Esophagus muscularis mucosa (tissue), 4 donors: ENCODE measurements at regions not wholly inside any gene's neighbourhood (a gene's known extent, or its start where the extent isn't known, plus 50 kb on each side); places are given as distances from the start of the nearest gene placed in this dataset.

Source experiments
- DNase-seq: peaks from one replicate; pipeline ENCODE4 v3.0.0-alpha.2; 2017; ENCODE audit errors: extremely low spot score
- H3K27ac ChIP-seq, 4 donors: fragments of 200-600 bp; sonication (generic); replicated peaks in 1 of 4; 1 replicate in 3 of 4; 2 replicates in 1 of 4; pipeline ENCODE4 v1.5.1; 2016 to 2019; ENCODE audit warnings: mild to moderate bottlenecking in 1 of 4
- H3K27me3 ChIP-seq, 4 donors: fragments of 200-600 bp; sonication (generic); one replicate each; pipeline versions ENCODE4 v1.5.1 to v1.6.0; 2016 to 2019
- H3K36me3 ChIP-seq, 4 donors: fragments of 200-600 bp; sonication (generic); one replicate each; pipeline ENCODE4 v1.5.1; 2016 to 2019
- H3K4me1 ChIP-seq, 4 donors: fragments of 200-600 bp; sonication (generic); one replicate each; pipeline ENCODE4 v1.5.1; 2016 to 2019
- H3K4me3 ChIP-seq, 4 donors: fragments of 200-600 bp; sonication (generic); 1 replicate in 2 of 4; 2 replicates in 2 of 4; pipeline ENCODE4 v1.5.1; 2016 to 2019; ENCODE audit warnings: mild to moderate bottlenecking in 4 of 4, moderate library complexity in 1 of 4
- H3K9me3 ChIP-seq, 4 donors: fragments of 200-600 bp; sonication (generic); 1 replicate in 3 of 4; 2 replicates in 1 of 4; pipeline ENCODE4 v1.5.1; 2016 to 2019
- EP300 ChIP-seq: sonication (generic); formaldehyde crosslinking; IDR thresholded peaks from one replicate; pipeline ENCODE4 v1.6.1; 2017; ENCODE audit warnings: antibody characterized with exemption
- POLR2A ChIP-seq: fragments of 450-650 bp; IDR thresholded peaks from one replicate; pipeline ENCODE4 v1.6.1; 2017; ENCODE audit warnings: antibody characterized with exemption, moderate library complexity, mild to moderate bottlenecking, low read depth
- POLR2AphosphoS5 ChIP-seq, 2 donors: sonication (generic); formaldehyde crosslinking; IDR thresholded peaks; one replicate each; pipeline ENCODE4 v1.6.1; 2017; ENCODE audit warnings: antibody characterized with exemption in 2 of 2
- WGBS: methylation state at CpG from one replicate; pipeline ENCODE4 v1.1.5; 2018; 5-methylcytosine and 5-hydroxymethylcytosine counted together
- intact Hi-C: fragments of 100-400 bp; cut with DNase I; formaldehyde crosslinking; loops from one replicate; pipeline ENCODE4 v1.15.1; 2023
- TF ChIP-seq, protein P1 (sequence below), 3 experiments: fragments of 200-600 bp in 2 of 3; fragments of 450-650 bp in 1 of 3; sonication (generic) in 2 of 3; IDR thresholded peaks; one replicate each; pipeline ENCODE4 v1.5.1; 2017 to 2019; ENCODE audit warnings: antibody characterized with exemption in 3 of 3, mild to moderate bottlenecking in 2 of 3, moderate library complexity in 1 of 3

DNA sequence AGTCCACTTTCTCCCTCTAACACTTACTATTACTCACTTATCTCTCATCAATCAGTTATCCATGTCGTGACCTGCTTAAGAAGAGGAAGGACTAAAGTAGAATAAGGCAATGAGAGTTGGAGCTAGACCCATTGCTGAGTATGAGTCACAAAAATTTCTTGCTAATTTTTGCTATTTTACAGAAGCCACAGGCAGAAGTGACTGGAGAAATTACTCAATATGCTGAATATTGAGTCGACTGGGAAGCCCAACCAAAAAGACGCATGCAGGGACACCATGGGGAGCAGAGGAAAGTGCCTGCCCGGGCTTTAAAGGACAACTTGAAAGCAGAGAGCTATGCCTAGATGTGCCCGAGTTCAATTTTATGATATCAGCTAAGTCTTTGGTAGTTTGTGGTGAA lies 115.4 kb upstream of the FOXG1 start:
- no peaks in the 10 kb centered on the region for H3K9me3 ChIP-seq
- intact Hi-C loops: no loop called here
- H3K4me3 ChIP-seq: no peak overlapping the region
- no peaks in the 10 kb centered on the region for H3K36me3 ChIP-seq
- no peak for TF ChIP-seq POLR2AphosphoS5 (IDR thresholded peaks at IDR 0.05)
- TF ChIP-seq EP300: no peak
- TF ChIP-seq, protein P1, sequence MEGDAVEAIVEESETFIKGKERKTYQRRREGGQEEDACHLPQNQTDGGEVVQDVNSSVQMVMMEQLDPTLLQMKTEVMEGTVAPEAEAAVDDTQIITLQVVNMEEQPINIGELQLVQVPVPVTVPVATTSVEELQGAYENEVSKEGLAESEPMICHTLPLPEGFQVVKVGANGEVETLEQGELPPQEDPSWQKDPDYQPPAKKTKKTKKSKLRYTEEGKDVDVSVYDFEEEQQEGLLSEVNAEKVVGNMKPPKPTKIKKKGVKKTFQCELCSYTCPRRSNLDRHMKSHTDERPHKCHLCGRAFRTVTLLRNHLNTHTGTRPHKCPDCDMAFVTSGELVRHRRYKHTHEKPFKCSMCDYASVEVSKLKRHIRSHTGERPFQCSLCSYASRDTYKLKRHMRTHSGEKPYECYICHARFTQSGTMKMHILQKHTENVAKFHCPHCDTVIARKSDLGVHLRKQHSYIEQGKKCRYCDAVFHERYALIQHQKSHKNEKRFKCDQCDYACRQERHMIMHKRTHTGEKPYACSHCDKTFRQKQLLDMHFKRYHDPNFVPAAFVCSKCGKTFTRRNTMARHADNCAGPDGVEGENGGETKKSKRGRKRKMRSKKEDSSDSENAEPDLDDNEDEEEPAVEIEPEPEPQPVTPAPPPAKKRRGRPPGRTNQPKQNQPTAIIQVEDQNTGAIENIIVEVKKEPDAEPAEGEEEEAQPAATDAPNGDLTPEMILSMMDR (IDR thresholded peaks at IDR 0.05): no peak
- TF ChIP-seq POLR2A: no peak
- H3K4me1 ChIP-seq: no peaks in the 10 kb centered on the region
- no peak for DNase-seq
- H3K27me3 ChIP-seq: no peaks in the 10 kb centered on the region
- WGBS: 77% methylated on average over 5 of the region's 5 CpGs
- H3K27ac ChIP-seq: no peak overlapping the region

- TF ChIP-seq, protein P1 (IDR thresholded peaks at IDR 0.05): no peak
- TF ChIP-seq EP300: no peak
- no peak for TF ChIP-seq POLR2A
- TF ChIP-seq POLR2AphosphoS5 (IDR thresholded peaks at IDR 0.05): no peak
- Histone ChIP-seq H3K9me3 (no peaks in the 10 kb centered on the region), H3K27me3 (no peaks in the 10 kb centered on the region), H3K27ac (no peak overlapping the region), H3K4me3 (no peak overlapping the region), H3K4me1 (no peaks in the 10 kb centered on the region), H3K36me3 (no peaks in the 10 kb centered on the region)
- intact Hi-C loops: no loop called here
- DNase-seq: no peak
- 31% methylated on average over 2 of the region's 2 CpGs for WGBS
These were observed 113.8 kb upstream of the FOXG1 start for GRCh38 chr14:28652782-28653181.

GRCh38 chr14:28653521-28653920 lies 113.1 kb upstream of the FOXG1 start:
- DNase-seq: no peak
- H3K4me3 ChIP-seq: no peak overlapping the region
- no peaks in the 10 kb centered on the region for H3K9me3 ChIP-seq
- H3K27me3 ChIP-seq: no peaks in the 10 kb centered on the region
- 89% methylated on average over 2 of the region's 2 CpGs for WGBS
- H3K27ac ChIP-seq: no peak overlapping the region
- intact Hi-C loops: no loop called here
- TF ChIP-seq POLR2AphosphoS5 (IDR thresholded peaks at IDR 0.05): no peak
- TF ChIP-seq, protein P1 (IDR thresholded peaks at IDR 0.05): no peak
- TF ChIP-seq EP300: no peak
- TF ChIP-seq POLR2A: no peak
- H3K4me1 ChIP-seq: no peaks in the 10 kb centered on the region
- no peaks in the 10 kb centered on the region for H3K36me3 ChIP-seq

GRCh38 chr14:28656704-28657255 lies 109.8 kb upstream of the FOXG1 start:
- DNase-seq: no peak
- WGBS: 77% methylated on average over 1 of the region's 1 CpG
- no peaks in the 10 kb centered on the region for H3K27me3 ChIP-seq
- no peak overlapping the region for H3K4me3 ChIP-seq
- no peaks in the 10 kb centered on the region for H3K9me3 ChIP-seq
- TF ChIP-seq EP300: no peak
- no peak for TF ChIP-seq POLR2A
- TF ChIP-seq, protein P1 (IDR thresholded peaks at IDR 0.05): no peak
- TF ChIP-seq POLR2AphosphoS5 (IDR thresholded peaks at IDR 0.05): no peak
- no peaks in the 10 kb centered on the region for H3K36me3 ChIP-seq
- H3K27ac ChIP-seq: no peak overlapping the region
- intact Hi-C loops: no loop called here
- no peaks in the 10 kb centered on the region for H3K4me1 ChIP-seq

DNA sequence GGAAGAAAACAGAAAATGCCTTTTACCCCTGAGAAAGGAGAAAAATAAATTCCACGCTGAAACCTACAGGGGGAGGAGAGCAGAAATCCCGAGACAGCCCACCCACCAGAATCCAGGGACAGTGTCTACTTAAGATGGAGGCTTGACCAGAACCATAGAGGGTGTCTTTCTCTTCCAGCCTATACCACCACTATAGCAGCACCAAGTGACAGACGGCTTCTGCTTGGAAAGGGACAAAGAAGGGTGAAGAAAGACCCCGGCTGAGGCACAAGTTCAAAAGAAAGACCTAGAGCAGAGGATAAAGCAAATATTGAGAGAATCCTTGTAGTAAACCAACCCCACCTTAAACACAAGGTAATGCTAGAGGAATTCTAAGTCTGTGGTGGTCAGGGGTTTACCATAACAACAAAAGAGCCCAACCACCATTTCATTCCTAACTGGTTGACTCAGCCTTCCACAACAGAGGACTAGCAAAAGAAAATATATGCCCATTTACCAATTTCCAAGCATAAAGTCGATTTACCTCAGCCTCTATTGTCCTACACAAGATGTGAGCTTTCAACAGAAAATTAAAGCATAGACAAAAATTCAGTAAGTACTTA lies 105.3 kb upstream of the FOXG1 start:
- Histone ChIP-seq H3K4me1 (no peaks in the 10 kb centered on the region), H3K9me3 (no peaks in the 10 kb centered on the region), H3K27ac (no peak overlapping the region), H3K27me3 (no peaks in the 10 kb centered on the region), H3K4me3 (no peak overlapping the region), H3K36me3 (no peaks in the 10 kb centered on the region)
- no peak for DNase-seq
- no peak for TF ChIP-seq POLR2A
- TF ChIP-seq POLR2AphosphoS5 (IDR thresholded peaks at IDR 0.05): no peak
- TF ChIP-seq EP300: no peak
- TF ChIP-seq, protein P1 (IDR thresholded peaks at IDR 0.05): no peak
- 55% methylated on average over 5 of the region's 5 CpGs for WGBS
- intact Hi-C loops: no loop called here
